A549 (cell line): ENCODE measurements at regions not wholly inside any gene's neighbourhood (a gene's known extent, or its start where the extent isn't known, plus 50 kb on each side); places are given as distances from the start of the nearest gene placed in this dataset.
A peak's percentile ranks its signal among the peaks of the same experiment; 100 is the strongest.

Experiments
- ATAC-seq, 2 experiments: fragments of 200-7000 bp in 1 of 2; fragments of >200 bp in 1 of 2; cut with Nextera tagmentation in 1 of 2; cut with Tn5 transposase in 1 of 2; 3 replicates each; pipeline versions ENCODE4 v1.8.0 to v1.9.1; 2018 to 2020; ENCODE audit warnings: mild to moderate bottlenecking in 1 of 2, moderate library complexity in 1 of 2
- CTCF ChIA-PET: fragments of 300-600 bp; sonication (Branson Sonifier 250); formaldehyde crosslinking; extraction: SDS; loops from one replicate; lab custom pipeline; 2021; ENCODE audit warnings: antibody characterized with exemption, inconsistent platforms; lab: Yijun Ruan, JAX
- POLR2A ChIA-PET: fragments of 350-600 bp; formaldehyde crosslinking; extraction: SDS; loops from one replicate; lab custom pipeline; 2021; ENCODE audit warnings: antibody characterized with exemption, inconsistent platforms; lab: Yijun Ruan, JAX
- DNase-seq, 2 experiments: peaks; one replicate each; pipeline versions ENCODE4 v3.0.0 to v3.0.0-alpha.2; 2011 to 2016; ENCODE audit warnings: low read depth in 1 of 2, low spot score in 1 of 2
- FAIRE-seq: peaks from 2 replicates; lab custom pipeline; 2011; peaks lifted over from hg19 to GRCh38; lab: Jason Lieb, UNC
- H3K27ac ChIP-seq, 2 experiments: fragments of >200 bp; sonication (Bioruptor Twin); formaldehyde crosslinking; 3 replicates each; pipeline ENCODE4 v1.5.1; 2016 to 2017
- H3K4me1 ChIP-seq: fragments of >200 bp; sonication (Bioruptor Twin); formaldehyde crosslinking; 3 replicates; pipeline ENCODE4 v1.6.1; 2016
- H3K4me2 ChIP-seq: fragments of >200 bp; sonication (Bioruptor Twin); formaldehyde crosslinking; 3 replicates; pipeline ENCODE4 v1.6.1; 2016
- H3K4me3 ChIP-seq: fragments of >200 bp; sonication (Bioruptor Twin); formaldehyde crosslinking; 3 replicates; pipeline ENCODE4 v1.5.1; 2016
- H3K9me3 ChIP-seq: fragments of >200 bp; sonication (Bioruptor Twin); formaldehyde crosslinking; 3 replicates; pipeline ENCODE4 v1.6.1; 2016
- CBX8 ChIP-seq: fragments of 200-600 bp; sonication (generic); IDR thresholded peaks from 2 replicates; pipeline ENCODE4 v1.6.1; 2016
- CEBPB ChIP-seq, 2 experiments: fragments of >200 bp in 1 of 2; sonication (Bioruptor Twin) in 1 of 2; formaldehyde crosslinking in 1 of 2; IDR thresholded peaks; 2 replicates each; pipeline ENCODE4 v1.6.1; 2012 to 2016
- CHD2 ChIP-seq: fragments of 150-350 bp; IDR thresholded peaks from 2 replicates; pipeline ENCODE4 v1.6.1; 2014; ENCODE audit warnings: low read length; ENCODE audit not compliant: partially characterized antibody
- EHMT2 ChIP-seq: fragments of 200-600 bp; sonication (generic); IDR thresholded peaks from 2 replicates; pipeline ENCODE4 v1.6.1; 2016; ENCODE audit warnings: antibody characterized with exemption, low read depth, mild to moderate bottlenecking, moderate library complexity
- ESRRA ChIP-seq: fragments of 150-350 bp; IDR thresholded peaks from 2 replicates; pipeline ENCODE4 v1.6.1; 2014; ENCODE audit warnings: mild to moderate bottlenecking, low read length, borderline replicate concordance
- HOXB13 ChIP-seq: fragments of 250-450 bp; sonication (Bioruptor Pico); IDR thresholded peaks from 2 replicates; pipeline ENCODE4 v1.5.0; 2020; ENCODE audit warnings: low read depth, mild to moderate bottlenecking, moderate library complexity
- JUNB ChIP-seq: fragments of >200 bp; sonication (Bioruptor Twin); formaldehyde crosslinking; IDR thresholded peaks from 2 replicates; pipeline ENCODE4 v1.6.1; 2016
- KDM1A ChIP-seq: fragments of 200-600 bp; sonication (generic); IDR thresholded peaks from 2 replicates; pipeline ENCODE4 v1.6.1; 2016; ENCODE audit warnings: low read depth, mild to moderate bottlenecking
- MAZ ChIP-seq: fragments of 150-350 bp; IDR thresholded peaks from 2 replicates; pipeline ENCODE4 v1.6.1; 2014; ENCODE audit warnings: antibody characterized with exemption, low read depth, low read length, borderline replicate concordance
- PHF8 ChIP-seq: fragments of 200-600 bp; sonication (generic); IDR thresholded peaks from 2 replicates; pipeline ENCODE4 v1.6.1; 2016; ENCODE audit warnings: low read depth, mild to moderate bottlenecking, antibody characterized with exemption, moderate library complexity, borderline replicate concordance
- RAD21 ChIP-seq, 2 experiments: fragments of >200 bp in 1 of 2; sonication (Bioruptor Twin) in 1 of 2; formaldehyde crosslinking in 1 of 2; IDR thresholded peaks in 1 of 2; conservative IDR thresholded peaks in 1 of 2; 2 replicates in 1 of 2; 3 replicates in 1 of 2; pipeline ENCODE4 v1.6.1; 2012 to 2018; ENCODE audit warnings: inconsistent platforms in 1 of 2
- RFX5 ChIP-seq: fragments of 450-650 bp; IDR thresholded peaks from 2 replicates; pipeline ENCODE4 v1.7.1; 2014; ENCODE audit warnings: antibody characterized with exemption, mild to moderate bottlenecking, moderate library complexity
- RNF2 ChIP-seq: fragments of 200-600 bp; sonication (generic); IDR thresholded peaks from 2 replicates; pipeline ENCODE4 v1.6.1; 2016; ENCODE audit warnings: low read depth, mild to moderate bottlenecking, antibody characterized with exemption, moderate library complexity, borderline replicate concordance
- ZC3H11A ChIP-seq: fragments of 450-650 bp; IDR thresholded peaks from 2 replicates; pipeline ENCODE4 v1.6.1; 2014; ENCODE audit warnings: antibody characterized with exemption, mild to moderate bottlenecking
- ZFP36 ChIP-seq: fragments of 450-650 bp; IDR thresholded peaks from 2 replicates; pipeline ENCODE4 v1.6.1; 2014; ENCODE audit warnings: borderline replicate concordance; ENCODE audit not compliant: partially characterized antibody
- ZNF302 ChIP-seq: fragments of 250-450 bp; sonication (Bioruptor Pico); IDR thresholded peaks from 2 replicates; pipeline ENCODE4 v1.9.0; 2021; ENCODE audit warnings: inconsistent platforms, mild to moderate bottlenecking, moderate library complexity
- ZSCAN20 ChIP-seq: fragments of 250-450 bp; sonication (Bioruptor Pico); IDR thresholded peaks from 2 replicates; pipeline ENCODE4 v1.8.0; 2022; ENCODE audit warnings: mild to moderate bottlenecking, moderate library complexity
- WGBS: methylation state at CpG from one replicate; pipeline ENCODE4 v1.1.6; 2017; ENCODE audit errors: missing lambda C conversion rate; 5-methylcytosine and 5-hydroxymethylcytosine counted together
- TF ChIP-seq, protein P1 (sequence below): fragments of 250-450 bp; sonication (Bioruptor Pico); IDR thresholded peaks from 2 replicates; pipeline ENCODE4 v1.5.0; 2020; ENCODE audit warnings: low read depth, mild to moderate bottlenecking, moderate library complexity
- TF ChIP-seq, protein P2 (sequence below): fragments of >200 bp; sonication (Bioruptor Twin); formaldehyde crosslinking; IDR thresholded peaks from 2 replicates; pipeline ENCODE4 v1.6.1; 2016

DNA sequence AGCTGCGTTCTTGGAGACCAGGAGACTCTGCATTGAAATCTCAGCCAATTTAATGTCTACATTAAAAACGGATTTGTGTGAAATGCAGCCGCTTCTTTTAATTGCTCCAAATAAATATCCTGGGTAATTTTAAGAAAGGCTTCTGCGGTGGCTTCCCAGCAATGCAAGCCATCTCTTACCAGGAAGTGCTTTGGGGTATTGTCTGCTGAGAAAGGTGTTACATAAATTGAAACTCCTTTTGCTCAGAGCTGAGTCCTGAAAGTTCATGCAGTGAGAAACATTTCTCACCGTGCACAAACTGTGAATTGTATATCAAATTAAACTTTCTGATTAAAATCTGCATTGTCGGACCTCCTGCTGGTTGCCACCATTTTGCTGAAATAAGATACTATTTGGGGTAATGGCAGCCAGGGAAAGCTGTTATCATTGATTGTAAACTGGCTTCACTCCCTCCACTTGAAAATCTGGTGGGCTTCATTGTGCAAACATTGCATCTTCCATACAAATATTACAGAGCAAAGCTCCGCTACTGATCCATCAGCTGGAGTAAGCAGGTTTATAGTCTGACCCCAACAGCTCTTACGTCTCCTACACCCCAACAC lies 59.5 kb downstream of the ZIC5 start:
- WGBS = 72% methylated on average over 8 of the region's 8 CpGs

DNA sequence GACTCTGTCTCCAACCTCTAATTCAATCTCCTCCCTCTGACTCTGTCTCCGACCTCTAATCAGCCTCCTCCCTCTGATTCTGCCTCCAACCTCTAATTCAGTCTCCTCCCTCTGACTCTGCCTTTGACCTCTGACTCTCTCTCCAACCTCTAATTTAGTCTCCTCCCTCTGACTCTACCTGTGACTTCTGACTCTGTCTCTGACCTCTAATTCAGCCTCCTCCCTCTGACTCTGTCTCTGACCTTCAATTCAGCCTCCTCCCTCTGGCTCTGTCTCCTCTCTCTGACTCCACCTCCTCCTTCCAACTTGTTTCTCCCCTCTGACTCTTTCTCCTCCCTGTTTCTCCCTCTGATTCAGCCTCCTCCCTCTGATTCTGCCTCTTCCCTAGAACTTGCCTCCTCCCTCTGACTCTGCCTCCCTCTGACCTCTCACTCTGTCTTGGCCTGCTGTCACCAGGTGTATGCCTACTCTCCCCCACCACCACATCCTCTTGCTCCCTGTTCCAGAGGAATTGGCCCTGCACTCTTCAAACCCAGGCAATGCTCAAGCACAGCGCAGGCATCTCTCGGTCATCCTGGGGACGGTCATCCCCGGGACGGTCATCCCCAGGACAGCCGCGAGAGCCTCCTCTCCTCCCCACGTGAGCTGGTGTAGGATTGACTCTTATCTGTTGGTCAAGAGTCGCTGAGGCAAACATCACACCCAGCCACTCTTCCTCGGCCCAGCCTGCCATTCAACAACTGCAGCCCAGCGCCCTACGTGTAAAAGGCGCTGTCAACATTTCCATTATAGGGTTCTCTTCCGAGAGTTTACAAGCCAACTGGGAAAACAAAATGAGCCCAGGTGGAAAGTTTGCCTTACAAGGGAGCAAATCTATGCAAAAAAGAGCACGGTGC lies 60.2 kb downstream of the ZIC5 start:
- Histone ChIP-seq H3K27ac (no peak overlapping the region), H3K4me2 (no peak overlapping the region), H3K4me3 (no peak overlapping the region), H3K9me3 (no peaks in the 10 kb centered on the region), H3K4me1 (peaks cover 13% of the 10 kb centered on the region)
- no peak for FAIRE-seq
- WGBS = 88% methylated on average over 16 of the region's 16 CpGs
- no peak for TF ChIP-seq CBX8
- TF ChIP-seq ZFP36 = peak; percentile 15
- DNase-seq = no peak
- ChIA-PET CTCF (interaction anchor here (1.8 kb wide), 1 partner anchor 13 kb away, joined by 5 read pairs; no protein-coding TSS in a partner anchor), POLR2A (no interaction called here)
- ATAC-seq = no peak

More for the DNA sequence above, 59.5 kb downstream of the ZIC5 start:
- ChIA-PET POLR2A (no interaction called here), CTCF (interaction anchor here (1.5 to 4.8 kb wide), 3 partner anchors 12 to 322 kb away, joined by 3 to 19 read pairs (median 5); no protein-coding TSS in a partner anchor)
- H3K4me1 ChIP-seq = peaks cover 13% of the 10 kb centered on the region
- H3K4me2 ChIP-seq = no peak overlapping the region
- FAIRE-seq = no peak
- H3K27ac ChIP-seq = no peak overlapping the region
- TF ChIP-seq ZNF302 (CRISPR knock-in tag) (no peak), MAZ (no peak), HOXB13 (CRISPR knock-in tag) (no peak), EHMT2 (no peak), ZC3H11A (no peak), CHD2 (no peak), PHF8 (no peak), RFX5 (no peak), RAD21 (conservative IDR thresholded peaks at IDR 0.05 in 1 of 2, IDR thresholded peaks at IDR 0.05 in 1 of 2) (no peak), JUNB (no peak), RNF2 (no peak), CBX8 (no peak), KDM1A (no peak), ESRRA (no peak), ZFP36 (no peak), CEBPB (IDR thresholded peaks at IDR 0.05) (no peak), ZSCAN20 (no peak)
- TF ChIP-seq, protein P1, sequence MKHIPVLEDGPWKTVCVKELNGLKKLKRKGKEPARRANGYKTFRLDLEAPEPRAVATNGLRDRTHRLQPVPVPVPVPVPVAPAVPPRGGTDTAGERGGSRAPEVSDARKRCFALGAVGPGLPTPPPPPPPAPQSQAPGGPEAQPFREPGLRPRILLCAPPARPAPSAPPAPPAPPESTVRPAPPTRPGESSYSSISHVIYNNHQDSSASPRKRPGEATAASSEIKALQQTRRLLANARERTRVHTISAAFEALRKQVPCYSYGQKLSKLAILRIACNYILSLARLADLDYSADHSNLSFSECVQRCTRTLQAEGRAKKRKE (CRISPR knock-in tag) = no peak
- TF ChIP-seq, protein P2, sequence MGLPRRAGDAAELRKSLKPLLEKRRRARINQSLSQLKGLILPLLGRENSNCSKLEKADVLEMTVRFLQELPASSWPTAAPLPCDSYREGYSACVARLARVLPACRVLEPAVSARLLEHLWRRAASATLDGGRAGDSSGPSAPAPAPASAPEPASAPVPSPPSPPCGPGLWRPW = no peak
- no peaks in the 10 kb centered on the region for H3K9me3 ChIP-seq
- no peak for ATAC-seq
- DNase-seq = no peak
- H3K4me3 ChIP-seq = no peak overlapping the region
